Neural cell (in vitro differentiated cells): ENCODE measurements at regions not wholly inside any gene's neighbourhood (a gene's known extent, or its start where the extent isn't known, plus 50 kb on each side); places are given as distances from the start of the nearest gene placed in this dataset.

ENCODE experiments used
- H2AFZ ChIP-seq: fragments of 200-600, 300-800 bp; sonication (generic), shearing (Covaris generic); 2 replicates; pipeline ENCODE4 v1.6.0; 2014; ENCODE audit warnings: low read depth, mild to moderate bottlenecking, antibody characterized with exemption, low read length, moderate library complexity
- H3F3A ChIP-seq: fragments of 200-600 bp; shearing (Covaris generic); 2 replicates; pipeline ENCODE4 v1.6.1; 2016; ENCODE audit warnings: mild to moderate bottlenecking, moderate library complexity, mixed read lengths, antibody characterized with exemption, low read length; ENCODE audit not compliant: insufficient read depth, poor library complexity, severe bottlenecking
- H3K27ac ChIP-seq: fragments of 200-600, 300-800 bp; sonication (generic), shearing (Covaris generic); 2 replicates; pipeline ENCODE4 v1.5.1; 2014; ENCODE audit warnings: mild to moderate bottlenecking, low read length, moderate library complexity
- H3K27me3 ChIP-seq: fragments of 300-800, 200-600 bp; sonication (generic), shearing (Covaris generic); 2 replicates; pipeline ENCODE4 v1.6.0; 2014; ENCODE audit warnings: mild to moderate bottlenecking, low read depth, low read length, moderate library complexity; ENCODE audit not compliant: insufficient read depth
- H3K36me3 ChIP-seq: fragments of 300-800, 200-600 bp; sonication (generic), shearing (Covaris generic); 2 replicates; pipeline ENCODE4 v1.5.1; 2014; ENCODE audit warnings: mild to moderate bottlenecking, antibody characterized with exemption, low read length, moderate library complexity; ENCODE audit not compliant: insufficient read depth
- H3K4me2 ChIP-seq: fragments of 300-800, 200-600 bp; sonication (generic), shearing (Covaris generic); 2 replicates; pipeline ENCODE4 v1.6.0; 2014; ENCODE audit warnings: mild to moderate bottlenecking, low read length
- H3K4me3 ChIP-seq: fragments of 300-800, 200-600 bp; sonication (generic), shearing (Covaris generic); 2 replicates; pipeline ENCODE4 v1.5.1; 2014; ENCODE audit warnings: mild to moderate bottlenecking, low read length, moderate library complexity
- H3K79me2 ChIP-seq: fragments of 200-600 bp; shearing (Covaris generic); replicated peaks from 2 replicates; pipeline ENCODE4 v1.6.0; 2014; ENCODE audit warnings: mild to moderate bottlenecking, low read length, moderate library complexity; ENCODE audit not compliant: insufficient read depth
- H3K9ac ChIP-seq: fragments of 300-800, 200-600 bp; sonication (generic), shearing (Covaris generic); 2 replicates; pipeline ENCODE4 v1.6.1; 2016; ENCODE audit warnings: mild to moderate bottlenecking, low read length, mixed read lengths
- H3K9me2 ChIP-seq: fragments of 200-600 bp; shearing (Covaris generic); 2 replicates; pipeline ENCODE4 v1.6.1; 2016; ENCODE audit warnings: mild to moderate bottlenecking, low read length, mixed read lengths; ENCODE audit not compliant: insufficient read depth
- H3K9me3 ChIP-seq: fragments of 200-600, 300-800 bp; sonication (generic), shearing (Covaris generic); 2 replicates; pipeline ENCODE4 v1.6.1; 2016; ENCODE audit warnings: mild to moderate bottlenecking, mixed run types, low read length, moderate library complexity, mixed read lengths
- H4K20me1 ChIP-seq: fragments of 200-600 bp; shearing (Covaris generic); 2 replicates; pipeline ENCODE4 v1.6.1; 2016; ENCODE audit warnings: mild to moderate bottlenecking, mixed run types; ENCODE audit not compliant: insufficient read depth
- CTCF ChIP-seq: fragments of 450-650 bp; IDR thresholded peaks from 2 replicates; pipeline ENCODE4 v1.5.1; 2014; ENCODE audit warnings: antibody characterized with exemption, mild to moderate bottlenecking, moderate library complexity; ENCODE audit not compliant: poor library complexity, severe bottlenecking
- EP300 ChIP-seq: fragments of 450-650 bp; conservative IDR thresholded peaks from 2 replicates; pipeline ENCODE4 v1.6.1; 2014; ENCODE audit warnings: antibody characterized with exemption, mild to moderate bottlenecking, moderate library complexity; ENCODE audit not compliant: poor library complexity, severe bottlenecking
- EZH2 ChIP-seq: fragments of 200-600, 300-800 bp; shearing (Covaris generic), sonication (generic); IDR thresholded peaks from 2 replicates; pipeline ENCODE4 v1.6.1; 2014; ENCODE audit warnings: antibody characterized with exemption, low read length, borderline replicate concordance, mild to moderate bottlenecking; ENCODE audit not compliant: insufficient read depth, poor library complexity, severe bottlenecking
- MXI1 ChIP-seq: fragments of 450-650 bp; conservative IDR thresholded peaks from 2 replicates; pipeline ENCODE4 v1.6.1; 2014; ENCODE audit warnings: antibody characterized with exemption, mild to moderate bottlenecking; ENCODE audit not compliant: poor library complexity, severe bottlenecking
- POLR2AphosphoS5 ChIP-seq: IDR thresholded peaks from 2 replicates; pipeline ENCODE4 v1.6.1; 2012
- RAD21 ChIP-seq: fragments of 450-650 bp; conservative IDR thresholded peaks from 2 replicates; pipeline ENCODE4 v1.6.1; 2014; ENCODE audit warnings: antibody characterized with exemption, mild to moderate bottlenecking, moderate library complexity
- REST ChIP-seq: IDR thresholded peaks from 2 replicates; pipeline ENCODE4 v1.6.1; 2012; ENCODE audit warnings: borderline replicate concordance
- SMC3 ChIP-seq: fragments of 450-650 bp; conservative IDR thresholded peaks from 2 replicates; pipeline ENCODE4 v1.6.1; 2014; ENCODE audit warnings: antibody characterized with exemption, mild to moderate bottlenecking, moderate library complexity; ENCODE audit not compliant: poor library complexity
- TAF1 ChIP-seq: IDR thresholded peaks from 2 replicates; pipeline ENCODE4 v1.6.1; 2012; ENCODE audit warnings: low read depth

- Histone ChIP-seq H3F3A (no peaks in the 10 kb centered on the region), H2AFZ (no peak overlapping the region), H3K4me3 (no peak overlapping the region), H3K27me3 (no peaks in the 10 kb centered on the region), H4K20me1 (no peaks in the 10 kb centered on the region), H3K9me2 (no peaks in the 10 kb centered on the region), H3K4me2 (no peak overlapping the region), H3K9me3 (no peaks in the 10 kb centered on the region), H3K79me2 (no peaks in the 10 kb centered on the region), H3K27ac (no peak overlapping the region), H3K9ac (no peak overlapping the region), H3K36me3 (no peaks in the 10 kb centered on the region)
- no peak for TF ChIP-seq EZH2
- TF ChIP-seq TAF1: no peak
- TF ChIP-seq REST: no peak
- TF ChIP-seq RAD21: no peak
These were observed 466.0 kb upstream of the GHITM start for GRCh38 chr10:83673316-83673715.

GRCh38 chr10:83677795-83678194, 461.5 kb upstream of the GHITM start:
- H3K9me3 ChIP-seq: no peaks in the 10 kb centered on the region
- H2AFZ ChIP-seq: no peak overlapping the region
- no peak overlapping the region for H3K27ac ChIP-seq
- no peak overlapping the region for H3K4me2 ChIP-seq
- no peaks in the 10 kb centered on the region for H3K36me3 ChIP-seq
- H3K4me3 ChIP-seq: no peak overlapping the region
- TF ChIP-seq RAD21: no peak
- TF ChIP-seq SMC3: no peak
- TF ChIP-seq MXI1: no peak
- no peak for TF ChIP-seq REST
- no peak for TF ChIP-seq EP300
- TF ChIP-seq CTCF: no peak
- TF ChIP-seq EZH2: no peak
- no peak for TF ChIP-seq POLR2AphosphoS5
- no peak for TF ChIP-seq TAF1
- H3K9ac ChIP-seq: no peak overlapping the region
- H4K20me1 ChIP-seq: no peaks in the 10 kb centered on the region
- H3F3A ChIP-seq: no peaks in the 10 kb centered on the region
- H3K27me3 ChIP-seq: no peaks in the 10 kb centered on the region
- H3K9me2 ChIP-seq: no peaks in the 10 kb centered on the region
- no peaks in the 10 kb centered on the region for H3K79me2 ChIP-seq
